GM12878 (cell line): ENCODE measurements at regions not wholly inside any gene's neighbourhood (a gene's known extent, or its start where the extent isn't known, plus 50 kb on each side); places are given as distances from the start of the nearest gene placed in this dataset.

Experiments used
- ATF7 ChIP-seq: fragments of 450-650 bp; IDR thresholded peaks from 2 replicates; pipeline ENCODE4 v1.6.1; 2016; ENCODE audit warnings: low read depth, mild to moderate bottlenecking
- EZH2 ChIP-seq: IDR thresholded peaks from 2 replicates; pipeline ENCODE4 v1.6.1; 2012; ENCODE audit warnings: low read depth, mild to moderate bottlenecking, control low read depth, inconsistent platforms, low read length, borderline replicate concordance; ENCODE audit not compliant: control insufficient read depth
- NFXL1 ChIP-seq: fragments of 450-650 bp; IDR thresholded peaks from 2 replicates; pipeline ENCODE4 v1.6.1; 2017; ENCODE audit warnings: antibody characterized with exemption, mild to moderate bottlenecking, borderline replicate concordance
- POLR2A ChIP-seq: IDR thresholded peaks from 2 replicates; pipeline ENCODE4 v1.6.1; 2011; ENCODE audit warnings: low read depth, mild to moderate bottlenecking, low read length
- POLR2AphosphoS5 ChIP-seq: IDR thresholded peaks from 2 replicates; pipeline ENCODE4 v1.6.1; 2011; ENCODE audit warnings: mild to moderate bottlenecking, low read length, inconsistent platforms
- RFX5 ChIP-seq: IDR thresholded peaks from 2 replicates; pipeline ENCODE4 v1.6.1; 2011; ENCODE audit warnings: low read depth, low read length, improper control_type of control experiment
- SMAD5 ChIP-seq: IDR thresholded peaks from 2 replicates; pipeline ENCODE4 v1.6.1; 2016; ENCODE audit warnings: antibody characterized with exemption, low read depth
- ZNF274 ChIP-seq: IDR thresholded peaks from one replicate; pipeline ENCODE4 v1.8.0; 2011; ENCODE audit not compliant: insufficient read length, insufficient read depth
- ZZZ3 ChIP-seq: IDR thresholded peaks from 2 replicates; pipeline ENCODE4 v1.6.1; 2011; ENCODE audit warnings: low read depth; ENCODE audit not compliant: control insufficient read depth, insufficient read length
- TF ChIP-seq, protein P1 (sequence below): IDR thresholded peaks from 2 replicates; pipeline ENCODE4 v1.6.1; 2011; ENCODE audit warnings: low read depth, low read length, improper control_type of control experiment, borderline replicate concordance
- TF ChIP-seq, protein P2 (sequence below), 3 experiments: IDR thresholded peaks in 2 of 3; conservative IDR thresholded peaks in 1 of 3; 2 replicates each; pipeline ENCODE4 v1.5.1; 2011; ENCODE audit warnings: low read depth in 3 of 3, low read length in 3 of 3, mild to moderate bottlenecking in 3 of 3, control low read depth in 2 of 3, moderate library complexity in 2 of 3, inconsistent platforms in 1 of 3, mixed read lengths in 1 of 3; ENCODE audit not compliant: control insufficient read depth in 2 of 3, insufficient read depth in 1 of 3; ENCODE audit errors: extremely low read depth in 1 of 3
- TF ChIP-seq, protein P3 (sequence below): fragments of 450-650 bp; IDR thresholded peaks from 2 replicates; pipeline ENCODE4 v1.6.1; 2016; ENCODE audit warnings: mild to moderate bottlenecking, moderate library complexity, borderline replicate concordance
- TF ChIP-seq, protein P4 (sequence below): IDR thresholded peaks from 2 replicates; pipeline ENCODE4 v1.6.1; 2012; ENCODE audit warnings: low read depth, low read length, improper control_type of control experiment
- TF ChIP-seq, protein P5 (sequence below): fragments of 150-350 bp; IDR thresholded peaks from 2 replicates; pipeline ENCODE4 v1.6.1; 2016; ENCODE audit warnings: low read depth, low read length

DNA sequence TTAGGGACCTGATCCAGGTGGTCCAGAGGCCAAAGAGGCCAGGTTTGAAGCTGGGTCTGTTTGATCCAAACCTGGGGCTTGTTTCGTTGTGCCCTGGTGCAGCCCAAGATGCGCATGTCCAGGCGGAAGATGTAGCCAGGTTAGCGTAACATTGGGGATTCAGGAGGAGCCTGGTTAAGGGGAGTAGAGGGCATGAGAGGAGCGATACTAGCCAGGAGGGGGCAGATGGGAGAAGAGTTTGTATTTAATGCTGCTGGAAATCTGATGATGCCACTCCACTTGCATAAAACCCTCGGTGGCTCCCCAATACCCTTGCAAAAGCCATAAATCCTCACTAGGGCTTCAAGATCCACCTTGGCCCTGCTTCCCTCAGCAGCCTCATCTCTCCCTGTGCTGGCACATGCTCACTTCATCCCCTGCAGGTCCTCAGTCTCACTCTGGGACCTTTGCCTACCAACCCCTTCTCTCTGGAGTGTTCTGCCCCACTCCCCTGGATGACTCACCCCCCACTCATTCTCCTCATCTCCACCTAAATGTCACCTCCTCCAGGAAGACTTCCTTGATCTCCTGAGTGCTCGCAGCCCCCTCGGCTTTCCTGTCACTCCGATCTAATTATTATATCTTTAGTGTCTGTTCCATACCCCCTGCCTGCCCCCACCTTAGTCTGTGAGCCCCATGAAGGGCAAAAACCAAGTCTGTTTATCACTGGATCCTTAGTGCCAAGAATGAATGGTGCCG lies 95.9 kb downstream of the MIAT start:
- TF ChIP-seq NFXL1 (no peak), ZNF274 (no peak), RFX5 (no peak), SMAD5 (no peak), EZH2 (no peak), ZZZ3 (no peak), POLR2AphosphoS5 (no peak), POLR2A (no peak), ATF7 (no peak)
- TF ChIP-seq, protein P1, sequence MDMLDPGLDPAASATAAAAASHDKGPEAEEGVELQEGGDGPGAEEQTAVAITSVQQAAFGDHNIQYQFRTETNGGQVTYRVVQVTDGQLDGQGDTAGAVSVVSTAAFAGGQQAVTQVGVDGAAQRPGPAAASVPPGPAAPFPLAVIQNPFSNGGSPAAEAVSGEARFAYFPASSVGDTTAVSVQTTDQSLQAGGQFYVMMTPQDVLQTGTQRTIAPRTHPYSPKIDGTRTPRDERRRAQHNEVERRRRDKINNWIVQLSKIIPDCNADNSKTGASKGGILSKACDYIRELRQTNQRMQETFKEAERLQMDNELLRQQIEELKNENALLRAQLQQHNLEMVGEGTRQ, result no peak
- TF ChIP-seq, protein P2, sequence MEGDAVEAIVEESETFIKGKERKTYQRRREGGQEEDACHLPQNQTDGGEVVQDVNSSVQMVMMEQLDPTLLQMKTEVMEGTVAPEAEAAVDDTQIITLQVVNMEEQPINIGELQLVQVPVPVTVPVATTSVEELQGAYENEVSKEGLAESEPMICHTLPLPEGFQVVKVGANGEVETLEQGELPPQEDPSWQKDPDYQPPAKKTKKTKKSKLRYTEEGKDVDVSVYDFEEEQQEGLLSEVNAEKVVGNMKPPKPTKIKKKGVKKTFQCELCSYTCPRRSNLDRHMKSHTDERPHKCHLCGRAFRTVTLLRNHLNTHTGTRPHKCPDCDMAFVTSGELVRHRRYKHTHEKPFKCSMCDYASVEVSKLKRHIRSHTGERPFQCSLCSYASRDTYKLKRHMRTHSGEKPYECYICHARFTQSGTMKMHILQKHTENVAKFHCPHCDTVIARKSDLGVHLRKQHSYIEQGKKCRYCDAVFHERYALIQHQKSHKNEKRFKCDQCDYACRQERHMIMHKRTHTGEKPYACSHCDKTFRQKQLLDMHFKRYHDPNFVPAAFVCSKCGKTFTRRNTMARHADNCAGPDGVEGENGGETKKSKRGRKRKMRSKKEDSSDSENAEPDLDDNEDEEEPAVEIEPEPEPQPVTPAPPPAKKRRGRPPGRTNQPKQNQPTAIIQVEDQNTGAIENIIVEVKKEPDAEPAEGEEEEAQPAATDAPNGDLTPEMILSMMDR (IDR thresholded peaks at IDR 0.05 in 2 of 3, conservative IDR thresholded peaks at IDR 0.05 in 1 of 3; ENCODE audit: control insufficient read depth in 2 of 3, extremely low read depth in 1 of 3, insufficient read depth in 1 of 3, low read depth in 3 of 3, low read length in 3 of 3), result no peak
- TF ChIP-seq, protein P3, sequence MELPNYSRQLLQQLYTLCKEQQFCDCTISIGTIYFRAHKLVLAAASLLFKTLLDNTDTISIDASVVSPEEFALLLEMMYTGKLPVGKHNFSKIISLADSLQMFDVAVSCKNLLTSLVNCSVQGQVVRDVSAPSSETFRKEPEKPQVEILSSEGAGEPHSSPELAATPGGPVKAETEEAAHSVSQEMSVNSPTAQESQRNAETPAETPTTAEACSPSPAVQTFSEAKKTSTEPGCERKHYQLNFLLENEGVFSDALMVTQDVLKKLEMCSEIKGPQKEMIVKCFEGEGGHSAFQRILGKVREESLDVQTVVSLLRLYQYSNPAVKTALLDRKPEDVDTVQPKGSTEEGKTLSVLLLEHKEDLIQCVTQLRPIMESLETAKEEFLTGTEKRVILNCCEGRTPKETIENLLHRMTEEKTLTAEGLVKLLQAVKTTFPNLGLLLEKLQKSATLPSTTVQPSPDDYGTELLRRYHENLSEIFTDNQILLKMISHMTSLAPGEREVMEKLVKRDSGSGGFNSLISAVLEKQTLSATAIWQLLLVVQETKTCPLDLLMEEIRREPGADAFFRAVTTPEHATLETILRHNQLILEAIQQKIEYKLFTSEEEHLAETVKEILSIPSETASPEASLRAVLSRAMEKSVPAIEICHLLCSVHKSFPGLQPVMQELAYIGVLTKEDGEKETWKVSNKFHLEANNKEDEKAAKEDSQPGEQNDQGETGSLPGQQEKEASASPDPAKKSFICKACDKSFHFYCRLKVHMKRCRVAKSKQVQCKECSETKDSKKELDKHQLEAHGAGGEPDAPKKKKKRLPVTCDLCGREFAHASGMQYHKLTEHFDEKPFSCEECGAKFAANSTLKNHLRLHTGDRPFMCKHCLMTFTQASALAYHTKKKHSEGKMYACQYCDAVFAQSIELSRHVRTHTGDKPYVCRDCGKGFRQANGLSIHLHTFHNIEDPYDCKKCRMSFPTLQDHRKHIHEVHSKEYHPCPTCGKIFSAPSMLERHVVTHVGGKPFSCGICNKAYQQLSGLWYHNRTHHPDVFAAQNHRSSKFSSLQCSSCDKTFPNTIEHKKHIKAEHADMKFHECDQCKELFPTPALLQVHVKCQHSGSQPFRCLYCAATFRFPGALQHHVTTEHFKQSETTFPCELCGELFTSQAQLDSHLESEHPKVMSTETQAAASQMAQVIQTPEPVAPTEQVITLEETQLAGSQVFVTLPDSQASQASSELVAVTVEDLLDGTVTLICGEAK, result no peak
- TF ChIP-seq, protein P4, sequence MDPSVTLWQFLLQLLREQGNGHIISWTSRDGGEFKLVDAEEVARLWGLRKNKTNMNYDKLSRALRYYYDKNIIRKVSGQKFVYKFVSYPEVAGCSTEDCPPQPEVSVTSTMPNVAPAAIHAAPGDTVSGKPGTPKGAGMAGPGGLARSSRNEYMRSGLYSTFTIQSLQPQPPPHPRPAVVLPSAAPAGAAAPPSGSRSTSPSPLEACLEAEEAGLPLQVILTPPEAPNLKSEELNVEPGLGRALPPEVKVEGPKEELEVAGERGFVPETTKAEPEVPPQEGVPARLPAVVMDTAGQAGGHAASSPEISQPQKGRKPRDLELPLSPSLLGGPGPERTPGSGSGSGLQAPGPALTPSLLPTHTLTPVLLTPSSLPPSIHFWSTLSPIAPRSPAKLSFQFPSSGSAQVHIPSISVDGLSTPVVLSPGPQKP, result no peak
- TF ChIP-seq, protein P5, sequence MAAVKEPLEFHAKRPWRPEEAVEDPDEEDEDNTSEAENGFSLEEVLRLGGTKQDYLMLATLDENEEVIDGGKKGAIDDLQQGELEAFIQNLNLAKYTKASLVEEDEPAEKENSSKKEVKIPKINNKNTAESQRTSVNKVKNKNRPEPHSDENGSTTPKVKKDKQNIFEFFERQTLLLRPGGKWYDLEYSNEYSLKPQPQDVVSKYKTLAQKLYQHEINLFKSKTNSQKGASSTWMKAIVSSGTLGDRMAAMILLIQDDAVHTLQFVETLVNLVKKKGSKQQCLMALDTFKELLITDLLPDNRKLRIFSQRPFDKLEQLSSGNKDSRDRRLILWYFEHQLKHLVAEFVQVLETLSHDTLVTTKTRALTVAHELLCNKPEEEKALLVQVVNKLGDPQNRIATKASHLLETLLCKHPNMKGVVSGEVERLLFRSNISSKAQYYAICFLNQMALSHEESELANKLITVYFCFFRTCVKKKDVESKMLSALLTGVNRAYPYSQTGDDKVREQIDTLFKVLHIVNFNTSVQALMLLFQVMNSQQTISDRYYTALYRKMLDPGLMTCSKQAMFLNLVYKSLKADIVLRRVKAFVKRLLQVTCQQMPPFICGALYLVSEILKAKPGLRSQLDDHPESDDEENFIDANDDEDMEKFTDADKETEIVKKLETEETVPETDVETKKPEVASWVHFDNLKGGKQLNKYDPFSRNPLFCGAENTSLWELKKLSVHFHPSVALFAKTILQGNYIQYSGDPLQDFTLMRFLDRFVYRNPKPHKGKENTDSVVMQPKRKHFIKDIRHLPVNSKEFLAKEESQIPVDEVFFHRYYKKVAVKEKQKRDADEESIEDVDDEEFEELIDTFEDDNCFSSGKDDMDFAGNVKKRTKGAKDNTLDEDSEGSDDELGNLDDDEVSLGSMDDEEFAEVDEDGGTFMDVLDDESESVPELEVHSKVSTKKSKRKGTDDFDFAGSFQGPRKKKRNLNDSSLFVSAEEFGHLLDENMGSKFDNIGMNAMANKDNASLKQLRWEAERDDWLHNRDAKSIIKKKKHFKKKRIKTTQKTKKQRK, result no peak
